ENCODE measurements at regions not wholly inside any gene's neighbourhood (a gene's known extent, or its start where the extent isn't known, plus 50 kb on each side); places are given as distances from the start of the nearest gene placed in this dataset.

- in situ Hi-C loops (cut with HindIII; ENCODE audit: low pct_unique_long_range_greater_than_20kb, low sequenced_read_pairs) (no loop called here), intact Hi-C loops (cut with micrococcal nuclease; ENCODE audit: unreplicated experiment) (no loop called here)
- Histone ChIP-seq H3K4me1 (ENCODE audit: control insufficient read depth, insufficient read depth, low read length) (no peaks in the 10 kb centered on the region), H3K36me3 (ENCODE audit: control insufficient read depth, insufficient read depth, low read length) (no peaks in the 10 kb centered on the region), H3K4me3 (ENCODE audit: low read depth in 2 of 2, low read length in 2 of 2) (peak overlapping the region; percentile 19 to 39), H3K27me3 (ENCODE audit: control insufficient read depth, insufficient read depth, low read length) (no peaks in the 10 kb centered on the region), H3K27ac (ENCODE audit: low read length) (no peak overlapping the region), H3K9me3 (ENCODE audit: control insufficient read depth, insufficient read depth, low read depth, low read length) (no peaks in the 10 kb centered on the region)
- ChIA-PET POLR2A (interaction anchor here (0.5 kb wide), 1 partner anchor 71 kb away, joined by 3 read pairs; no protein-coding TSS in a partner anchor), CTCF (no interaction called here)
- DNase-seq (ENCODE audit: low read depth, low spot score) (no peak), ATAC-seq (no peak)
- no peak for TF ChIP-seq REST (IDR thresholded peaks at IDR 0.05; ENCODE audit: insufficient read depth in 1 of 2, low read depth in 2 of 2, low read length in 1 of 2)
- no peak for TF ChIP-seq POLR2AphosphoS5 (IDR thresholded peaks at IDR 0.05; ENCODE audit: low read depth, low read length)
- no peak for TF ChIP-seq TCF7L2 (IDR thresholded peaks at IDR 0.05; ENCODE audit: low read depth, low read length)
- TF ChIP-seq SIN3A (IDR thresholded peaks at IDR 0.05; ENCODE audit: borderline replicate concordance, insufficient read depth, low read depth, low read length), result no peak
- TF ChIP-seq, protein P1, sequence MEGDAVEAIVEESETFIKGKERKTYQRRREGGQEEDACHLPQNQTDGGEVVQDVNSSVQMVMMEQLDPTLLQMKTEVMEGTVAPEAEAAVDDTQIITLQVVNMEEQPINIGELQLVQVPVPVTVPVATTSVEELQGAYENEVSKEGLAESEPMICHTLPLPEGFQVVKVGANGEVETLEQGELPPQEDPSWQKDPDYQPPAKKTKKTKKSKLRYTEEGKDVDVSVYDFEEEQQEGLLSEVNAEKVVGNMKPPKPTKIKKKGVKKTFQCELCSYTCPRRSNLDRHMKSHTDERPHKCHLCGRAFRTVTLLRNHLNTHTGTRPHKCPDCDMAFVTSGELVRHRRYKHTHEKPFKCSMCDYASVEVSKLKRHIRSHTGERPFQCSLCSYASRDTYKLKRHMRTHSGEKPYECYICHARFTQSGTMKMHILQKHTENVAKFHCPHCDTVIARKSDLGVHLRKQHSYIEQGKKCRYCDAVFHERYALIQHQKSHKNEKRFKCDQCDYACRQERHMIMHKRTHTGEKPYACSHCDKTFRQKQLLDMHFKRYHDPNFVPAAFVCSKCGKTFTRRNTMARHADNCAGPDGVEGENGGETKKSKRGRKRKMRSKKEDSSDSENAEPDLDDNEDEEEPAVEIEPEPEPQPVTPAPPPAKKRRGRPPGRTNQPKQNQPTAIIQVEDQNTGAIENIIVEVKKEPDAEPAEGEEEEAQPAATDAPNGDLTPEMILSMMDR (IDR thresholded peaks at IDR 0.05), result no peak
- no TSS peak for BruUV-seq (replicated peaks)
These were observed 406.4 kb downstream of the FAM47A start for GRCh38 chrX:33725535-33726210.

- in situ Hi-C loops (cut with HindIII; ENCODE audit: low pct_unique_long_range_greater_than_20kb, low sequenced_read_pairs), result no loop called here
- no peak for DNase-seq (ENCODE audit: low read depth, low spot score)
- Histone ChIP-seq H3K9me3 (ENCODE audit: control insufficient read depth, insufficient read depth, low read depth, low read length) (no peaks in the 10 kb centered on the region), H3K4me3 (ENCODE audit: low read depth in 2 of 2, low read length in 2 of 2) (no peak overlapping the region), H3K27ac (ENCODE audit: low read length) (no peak overlapping the region), H3K36me3 (ENCODE audit: control insufficient read depth, insufficient read depth, low read length) (no peaks in the 10 kb centered on the region), H3K4me1 (ENCODE audit: control insufficient read depth, insufficient read depth, low read length) (no peaks in the 10 kb centered on the region), H3K27me3 (ENCODE audit: control insufficient read depth, insufficient read depth, low read length) (no peaks in the 10 kb centered on the region)
- intact Hi-C loops (cut with micrococcal nuclease; ENCODE audit: unreplicated experiment), result no loop called here
- ChIA-PET CTCF (no interaction called here), POLR2A (no interaction called here)
- ATAC-seq, result no peak
- BruUV-seq (replicated peaks), result no TSS peak
- TF ChIP-seq POLR2AphosphoS5 (IDR thresholded peaks at IDR 0.05; ENCODE audit: low read depth, low read length), result no peak
- no peak for TF ChIP-seq SIN3A (IDR thresholded peaks at IDR 0.05; ENCODE audit: borderline replicate concordance, insufficient read depth, low read depth, low read length)
- no peak for TF ChIP-seq REST (IDR thresholded peaks at IDR 0.05; ENCODE audit: insufficient read depth in 1 of 2, low read depth in 2 of 2, low read length in 1 of 2)
- TF ChIP-seq TCF7L2 (IDR thresholded peaks at IDR 0.05; ENCODE audit: low read depth, low read length), result no peak
- TF ChIP-seq, protein P1 (IDR thresholded peaks at IDR 0.05), result no peak
These were observed 410.2 kb downstream of the FAM47A start for GRCh38 chrX:33721927-33722326.
